ENCODE measurements at regions not wholly inside any gene's neighbourhood (a gene's known extent, or its start where the extent isn't known, plus 50 kb on each side); places are given as distances from the start of the nearest gene placed in this dataset.

GRCh38 chrX:109294097-109294814 is 187.6 kb downstream of the GUCY2F start:
- TF ChIP-seq EZH2 (IDR thresholded peaks at IDR 0.05; ENCODE audit: insufficient read depth, poor library complexity, severe bottlenecking) (no peak), EZH2phosphoT487 (IDR thresholded peaks at IDR 0.05; ENCODE audit: insufficient read depth, low read depth) (no peak)
- Histone ChIP-seq H3K9me2 (ENCODE audit: insufficient read depth) (no peaks in the 10 kb centered on the region), H2AFZ (no peak overlapping the region), H3K36me3 (ENCODE audit: low read depth) (no peaks in the 10 kb centered on the region), H3K4me3 (no peak overlapping the region), H3F3A (ENCODE audit: insufficient read depth) (no peaks in the 10 kb centered on the region), H3K27me3 (replicated peaks; ENCODE audit: insufficient read depth) (no peaks in the 10 kb centered on the region), H3K79me2 (ENCODE audit: insufficient read depth) (no peaks in the 10 kb centered on the region), H3K27ac (no peak overlapping the region), H3K9ac (no peak overlapping the region), H3K4me2 (ENCODE audit: unreplicated experiment) (no peak overlapping the region), H3K4me1 (ENCODE audit: insufficient read depth) (no peaks in the 10 kb centered on the region), H4K20me1 (ENCODE audit: insufficient read depth) (no peaks in the 10 kb centered on the region), H3K9me3 (ENCODE audit: low read depth) (no peaks in the 10 kb centered on the region)
- 15 to 19% methylated on average over 4 of the region's 4 CpGs for WGBS, 2 experiments (ENCODE audit: low coverage in 1 of 2, low lambda C conversion rate in 2 of 2, missing lambda C conversion rate in 2 of 2)
- DNase-seq = peak; percentile 5
- in situ Hi-C loops (cut with MboI) = no loop called here

- Histone ChIP-seq H3K4me2 (ENCODE audit: unreplicated experiment) (no peak overlapping the region), H3K4me1 (ENCODE audit: insufficient read depth) (no peaks in the 10 kb centered on the region), H3K27me3 (replicated peaks; ENCODE audit: insufficient read depth) (no peaks in the 10 kb centered on the region), H4K20me1 (ENCODE audit: insufficient read depth) (no peaks in the 10 kb centered on the region), H3K36me3 (ENCODE audit: low read depth) (no peaks in the 10 kb centered on the region), H3F3A (ENCODE audit: insufficient read depth) (no peaks in the 10 kb centered on the region), H2AFZ (no peak overlapping the region), H3K9me2 (ENCODE audit: insufficient read depth) (no peaks in the 10 kb centered on the region), H3K9ac (no peak overlapping the region), H3K27ac (no peak overlapping the region), H3K9me3 (ENCODE audit: low read depth) (no peaks in the 10 kb centered on the region), H3K4me3 (no peak overlapping the region), H3K79me2 (ENCODE audit: insufficient read depth) (no peaks in the 10 kb centered on the region)
- in situ Hi-C loops (cut with MboI) = no loop called here
- TF ChIP-seq EZH2phosphoT487 (IDR thresholded peaks at IDR 0.05; ENCODE audit: insufficient read depth, low read depth) (no peak), EZH2 (IDR thresholded peaks at IDR 0.05; ENCODE audit: insufficient read depth, poor library complexity, severe bottlenecking) (no peak)
- no peak for DNase-seq
- 73% methylated on average over 1 of the region's 1 CpG for WGBS, 2 experiments (ENCODE audit: low coverage in 1 of 2, low lambda C conversion rate in 2 of 2, missing lambda C conversion rate in 2 of 2)
Observed at GRCh38 chrX:109283870-109284269, 198.0 kb downstream of the GUCY2F start.

GRCh38 chrX:109281483-109282275 is 200.2 kb downstream of the GUCY2F start:
- in situ Hi-C loops (cut with MboI) = no loop called here

GRCh38 chrX:109274806-109275205 is 207.1 kb downstream of the GUCY2F start:
- no peaks in the 10 kb centered on the region for H3K79me2 ChIP-seq (ENCODE audit: insufficient read depth)
- no peaks in the 10 kb centered on the region for H3K4me1 ChIP-seq (ENCODE audit: insufficient read depth)
- 36 to 60% methylated on average over 3 of the region's 3 CpGs for WGBS, 2 experiments (ENCODE audit: low coverage in 1 of 2, low lambda C conversion rate in 2 of 2, missing lambda C conversion rate in 2 of 2)
- no peak for DNase-seq
- no peak overlapping the region for H3K4me2 ChIP-seq (ENCODE audit: unreplicated experiment)
- H2AFZ ChIP-seq = no peak overlapping the region
- no peak for TF ChIP-seq EZH2phosphoT487 (IDR thresholded peaks at IDR 0.05; ENCODE audit: insufficient read depth, low read depth)
- no peak for TF ChIP-seq EZH2 (IDR thresholded peaks at IDR 0.05; ENCODE audit: insufficient read depth, poor library complexity, severe bottlenecking)
- no peak overlapping the region for H3K27ac ChIP-seq
- no peak overlapping the region for H3K9ac ChIP-seq
- no peaks in the 10 kb centered on the region for H3K9me2 ChIP-seq (ENCODE audit: insufficient read depth)
- H3K27me3 ChIP-seq (replicated peaks; ENCODE audit: insufficient read depth) = no peaks in the 10 kb centered on the region
- no peaks in the 10 kb centered on the region for H3F3A ChIP-seq (ENCODE audit: insufficient read depth)
- H4K20me1 ChIP-seq (ENCODE audit: insufficient read depth) = no peaks in the 10 kb centered on the region
- no peaks in the 10 kb centered on the region for H3K36me3 ChIP-seq (ENCODE audit: low read depth)
- no peak overlapping the region for H3K4me3 ChIP-seq
- in situ Hi-C loops (cut with MboI) = no loop called here
- H3K9me3 ChIP-seq (ENCODE audit: low read depth) = no peaks in the 10 kb centered on the region

More at GRCh38 chrX:109281483-109282275, 200.2 kb downstream of the GUCY2F start:
- no peaks in the 10 kb centered on the region for H3K27me3 ChIP-seq (replicated peaks; ENCODE audit: insufficient read depth)
- no peaks in the 10 kb centered on the region for H3K36me3 ChIP-seq (ENCODE audit: low read depth)
- no peaks in the 10 kb centered on the region for H3F3A ChIP-seq (ENCODE audit: insufficient read depth)
- H3K9me3 ChIP-seq (ENCODE audit: low read depth) = no peaks in the 10 kb centered on the region
- no peak overlapping the region for H3K4me2 ChIP-seq (ENCODE audit: unreplicated experiment)
- no peaks in the 10 kb centered on the region for H3K4me1 ChIP-seq (ENCODE audit: insufficient read depth)
- no peak overlapping the region for H2AFZ ChIP-seq
- no peak overlapping the region for H3K9ac ChIP-seq
- no peaks in the 10 kb centered on the region for H4K20me1 ChIP-seq (ENCODE audit: insufficient read depth)
- no peak for DNase-seq
- 14 to 24% methylated on average over 3 of the region's 3 CpGs for WGBS, 2 experiments (ENCODE audit: low coverage in 1 of 2, low lambda C conversion rate in 2 of 2, missing lambda C conversion rate in 2 of 2)
- H3K4me3 ChIP-seq = no peak overlapping the region
- H3K9me2 ChIP-seq (ENCODE audit: insufficient read depth) = no peaks in the 10 kb centered on the region
- H3K79me2 ChIP-seq (ENCODE audit: insufficient read depth) = no peaks in the 10 kb centered on the region
- H3K27ac ChIP-seq = no peak overlapping the region
- TF ChIP-seq EZH2 (IDR thresholded peaks at IDR 0.05; ENCODE audit: insufficient read depth, poor library complexity, severe bottlenecking) = no peak
- TF ChIP-seq EZH2phosphoT487 (IDR thresholded peaks at IDR 0.05; ENCODE audit: insufficient read depth, low read depth) = no peak

All from GM23248 (cell line).